Motor neuron (in vitro differentiated cells): ENCODE measurements at regions not wholly inside any gene's neighbourhood (a gene's known extent, or its start where the extent isn't known, plus 50 kb on each side); places are given as distances from the start of the nearest gene placed in this dataset.

Source experiments
- ATAC-seq, 8 experiments: fragments of 200-7000 bp; cut with Tn5 transposase; replicated peaks in 6 of 8; 2 replicates each; pipeline ENCODE4 v1.8.0; 2021; ENCODE audit warnings: mild to moderate bottlenecking in 8 of 8, moderate library complexity in 8 of 8
- H3K27ac ChIP-seq, 2 donors: fragments of 250-450 bp; sonication (Bioruptor Pico); 2 replicates each; pipeline ENCODE4 v1.9.0; 2021; ENCODE audit warnings: antibody characterized with exemption in 2 of 2, mild to moderate bottlenecking in 2 of 2, moderate library complexity in 1 of 2
- H3K4me1 ChIP-seq, 2 donors: fragments of 250-450 bp; sonication (Bioruptor Pico); replicated peaks in 1 of 2; 2 replicates each; pipeline ENCODE4 v1.6.1; 2021; ENCODE audit warnings: antibody characterized with exemption in 2 of 2, mild to moderate bottlenecking in 2 of 2, moderate library complexity in 1 of 2
- H3K4me3 ChIP-seq, 5 donors: fragments of 250-450 bp; sonication (Bioruptor Pico); 2 replicates each; pipeline ENCODE4 v1.9.0; 2021; ENCODE audit warnings: antibody characterized with exemption in 5 of 5, mild to moderate bottlenecking in 5 of 5, moderate library complexity in 4 of 5
- WGBS, 10 experiments: fragments of 450-650 bp; shearing (Covaris generic); methylation state at CpG; one replicate each; pipeline ENCODE4 v1.0.0; 2022; 5-methylcytosine and 5-hydroxymethylcytosine counted together
- in situ Hi-C, 9 experiments: fragments of 400-800 bp; cut with MboI; loops; one replicate each; pipeline ENCODE4 v1.15.0; 2021; ENCODE audit warnings: low sequenced_read_pairs in 9 of 9, low pct_unique_long_range_greater_than_20kb in 2 of 9; ENCODE audit not compliant: unreplicated experiment in 9 of 9

GRCh38 chr12:115169981-115170380, 486.0 kb upstream of the TBX3 start:
- ATAC-seq = no peak
- H3K4me1 ChIP-seq = no peaks in the 10 kb centered on the region
- no peak overlapping the region for H3K27ac ChIP-seq
- WGBS, 10 experiments = 0 to 100% (median 75%) methylated on average over 1 to 2 of the region's 2 CpGs
- in situ Hi-C loops = loop anchor here in 1 of 9 experiments (25.0 kb wide), 1 partner anchor 108 kb away; no protein-coding TSS in a partner anchor
- no peak overlapping the region for H3K4me3 ChIP-seq

GRCh38 chr12:115166698-115167315, 482.8 kb upstream of the TBX3 start:
- in situ Hi-C loops = loop anchor here in 1 of 9 experiments (25.0 kb wide), 1 partner anchor 105 kb away; no protein-coding TSS in a partner anchor
- Histone ChIP-seq H3K4me3 (no peak overlapping the region), H3K4me1 (no peaks in the 10 kb centered on the region), H3K27ac (no peak overlapping the region)
- ATAC-seq = no peak
- 33 to 80% (median 56%) methylated on average over 1 to 5 of the region's 5 CpGs; no CpG with 5 or more reads in 3 of the 10 experiments for WGBS, 10 experiments

GRCh38 chr12:115163710-115164109, 479.7 kb upstream of the TBX3 start:
- no peak for ATAC-seq
- in situ Hi-C loops = loop anchor here in 1 of 9 experiments (25.0 kb wide), 1 partner anchor 101 kb away; no protein-coding TSS in a partner anchor
- H3K4me1 ChIP-seq = no peaks in the 10 kb centered on the region
- 17 to 100% (median 85%) methylated on average over 1 to 6 of the region's 8 CpGs; no CpG with 5 or more reads in 1 of the 10 experiments for WGBS, 10 experiments
- no peak overlapping the region for H3K27ac ChIP-seq
- H3K4me3 ChIP-seq = no peak overlapping the region

- Histone ChIP-seq H3K27ac (no peak overlapping the region), H3K4me1 (no peaks in the 10 kb centered on the region), H3K4me3 (no peak overlapping the region)
- peak in 1 of 8 experiments; percentile 24 for ATAC-seq
- in situ Hi-C loops = loop anchor here in 1 of 9 experiments (25.0 kb wide), 1 partner anchor 98 kb away; no protein-coding TSS in a partner anchor
- 31 to 100% (median 70%) methylated on average over 1 to 6 of the region's 6 CpGs; no CpG with 5 or more reads in 1 of the 10 experiments for WGBS, 10 experiments
These were observed 476.5 kb upstream of the TBX3 start for GRCh38 chr12:115160271-115161128.

- no peak for ATAC-seq
- in situ Hi-C loops = loop anchor here in 1 of 9 experiments (25.0 kb wide), 1 partner anchor 97 kb away; no protein-coding TSS in a partner anchor
- no peak overlapping the region for H3K27ac ChIP-seq
- no peaks in the 10 kb centered on the region for H3K4me1 ChIP-seq
- WGBS, 10 experiments = 14 to 86% (median 78%) methylated on average over 1 to 4 of the region's 5 CpGs; no CpG with 5 or more reads in 5 of the 10 experiments
- no peak overlapping the region for H3K4me3 ChIP-seq
These were observed 474.8 kb upstream of the TBX3 start for GRCh38 chr12:115158816-115159215.

- no peaks in the 10 kb centered on the region for H3K4me1 ChIP-seq
- ATAC-seq = peak in 1 of 8 experiments; percentile 26
- H3K27ac ChIP-seq = no peak overlapping the region
- no peak overlapping the region for H3K4me3 ChIP-seq
- in situ Hi-C loops = loop anchor here in 1 of 9 experiments (25.0 kb wide), 1 partner anchor 94 kb away; no protein-coding TSS in a partner anchor
- 3 to 100% (median 86%) methylated on average over 1 to 6 of the region's 7 CpGs; no CpG with 5 or more reads in 1 of the 10 experiments for WGBS, 10 experiments
These were observed 472.0 kb upstream of the TBX3 start for GRCh38 chr12:115155665-115156645.

- in situ Hi-C loops = loop anchor here in 1 of 9 experiments (25.0 kb wide), 2 partner anchors 88 to 463 kb away; partner anchors contain the start of gene TBX3
- no peak overlapping the region for H3K4me3 ChIP-seq
- H3K4me1 ChIP-seq = no peaks in the 10 kb centered on the region
- no peak overlapping the region for H3K27ac ChIP-seq
- WGBS, 10 experiments = 24 to 100% (median 83%) methylated on average over 1 to 4 of the region's 7 CpGs; no CpG with 5 or more reads in 1 of the 10 experiments
- ATAC-seq = no peak
These were observed 465.9 kb upstream of the TBX3 start for GRCh38 chr12:115149685-115150378.

- Histone ChIP-seq H3K27ac (no peak overlapping the region), H3K4me1 (no peaks in the 10 kb centered on the region), H3K4me3 (no peak overlapping the region)
- 31 to 100% (median 92%) methylated on average over 1 to 2 of the region's 2 CpGs for WGBS, 10 experiments
- no peak for ATAC-seq
- in situ Hi-C loops = loop anchor here in 1 of 9 experiments (25.0 kb wide), 1 partner anchor 462 kb away; the partner anchor contains the start of gene TBX3
These were observed 465.3 kb upstream of the TBX3 start for GRCh38 chr12:115149279-115149678.

GRCh38 chr12:115147916-115148315, 463.9 kb upstream of the TBX3 start:
- 80 to 100% (median 90%) methylated on average over 1 to 2 of the region's 2 CpGs; no CpG with 5 or more reads in 3 of the 10 experiments for WGBS, 10 experiments
- in situ Hi-C loops = loop anchor here in 1 of 9 experiments (25.0 kb wide), 1 partner anchor 461 kb away; the partner anchor contains the start of gene TBX3
- no peak for ATAC-seq
- Histone ChIP-seq H3K4me1 (no peaks in the 10 kb centered on the region), H3K27ac (no peak overlapping the region), H3K4me3 (no peak overlapping the region)

GRCh38 chr12:115146453-115146852, 462.5 kb upstream of the TBX3 start:
- Histone ChIP-seq H3K27ac (no peak overlapping the region), H3K4me3 (no peak overlapping the region), H3K4me1 (no peaks in the 10 kb centered on the region)
- no peak for ATAC-seq
- 90 to 100% (median 100%) methylated on average over 2 of the region's 2 CpGs; no CpG with 5 or more reads in 3 of the 10 experiments for WGBS, 10 experiments
- in situ Hi-C loops = loop anchor here in 1 of 9 experiments (25.0 kb wide), 1 partner anchor 459 kb away; the partner anchor contains the start of gene TBX3

- no peak overlapping the region for H3K27ac ChIP-seq
- no peak overlapping the region for H3K4me3 ChIP-seq
- in situ Hi-C loops = loop anchor here in 1 of 9 experiments (25.0 kb wide), 1 partner anchor 457 kb away; the partner anchor contains the start of gene TBX3
- H3K4me1 ChIP-seq = no peaks in the 10 kb centered on the region
- ATAC-seq = no peak
- 28 to 79% (median 66%) methylated on average over 2 of the region's 2 CpGs for WGBS, 10 experiments
These were observed 460.4 kb upstream of the TBX3 start for GRCh38 chr12:115144425-115144824.
